Loucy (cell line): ENCODE measurements at regions not wholly inside any gene's neighbourhood (a gene's known extent, or its start where the extent isn't known, plus 50 kb on each side); places are given as distances from the start of the nearest gene placed in this dataset.

Source experiments
- H2AFZ ChIP-seq: fragments of 200-600 bp; sonication (generic); 2 replicates; pipeline ENCODE4 v1.6.0; 2016; ENCODE audit warnings: antibody characterized with exemption, mild to moderate bottlenecking, low read length, moderate library complexity
- H3F3A ChIP-seq: fragments of 200-600 bp; 2 replicates; pipeline ENCODE4 v1.6.0; 2016; ENCODE audit warnings: antibody characterized with exemption, low read depth, mild to moderate bottlenecking
- H3K27me3 ChIP-seq: fragments of 200-600 bp; sonication (generic); 2 replicates; pipeline ENCODE4 v1.6.1; 2014; ENCODE audit warnings: low read length, mild to moderate bottlenecking; ENCODE audit not compliant: insufficient read depth, poor library complexity, severe bottlenecking
- H3K36me3 ChIP-seq: fragments of 200-600 bp; sonication (generic); 2 replicates; pipeline ENCODE4 v1.6.1; 2016; ENCODE audit warnings: low read length; ENCODE audit not compliant: insufficient read depth
- H3K4me1 ChIP-seq: fragments of 200-600 bp; sonication (generic); 2 replicates; pipeline ENCODE4 v1.5.1; 2014; ENCODE audit warnings: low read length, mild to moderate bottlenecking; ENCODE audit not compliant: insufficient read depth, poor library complexity, severe bottlenecking
- H3K4me2 ChIP-seq: fragments of 200-600 bp; sonication (generic); 2 replicates; pipeline ENCODE4 v1.6.0; 2014; ENCODE audit warnings: antibody characterized with exemption, low read length, low read depth, mild to moderate bottlenecking; ENCODE audit not compliant: poor library complexity, severe bottlenecking
- H3K4me3 ChIP-seq: fragments of 200-600 bp; sonication (generic); 2 replicates; pipeline ENCODE4 v1.5.1; 2014; ENCODE audit warnings: low read length, mild to moderate bottlenecking, mixed read lengths; ENCODE audit not compliant: poor library complexity, severe bottlenecking
- H3K79me2 ChIP-seq: fragments of 200-600 bp; sonication (generic); 2 replicates; pipeline ENCODE4 v1.6.1; 2014; ENCODE audit warnings: low read length; ENCODE audit not compliant: insufficient read depth
- H3K9ac ChIP-seq: fragments of 200-600 bp; sonication (generic); 2 replicates; pipeline ENCODE4 v1.6.0; 2014; ENCODE audit warnings: mild to moderate bottlenecking, low read depth, low read length, moderate library complexity; ENCODE audit not compliant: poor library complexity, severe bottlenecking
- H3K9me2 ChIP-seq: fragments of 200-600 bp; sonication (generic); replicated peaks from 2 replicates; pipeline ENCODE4 v1.6.1; 2016; ENCODE audit warnings: low read depth, low read length, mixed read lengths
- H3K9me3 ChIP-seq: fragments of 200-600 bp; sonication (generic); 2 replicates; pipeline ENCODE4 v1.6.1; 2014; ENCODE audit warnings: mild to moderate bottlenecking, antibody characterized with exemption, low read length, low read depth; ENCODE audit not compliant: insufficient read depth
- H4K20me1 ChIP-seq: fragments of 200-600 bp; sonication (generic); 2 replicates; pipeline ENCODE4 v1.6.0; 2014; ENCODE audit warnings: antibody characterized with exemption, low read length, mild to moderate bottlenecking; ENCODE audit not compliant: insufficient read depth, poor library complexity, severe bottlenecking
- EZH2phosphoT487 ChIP-seq: fragments of 200-600 bp; IDR thresholded peaks from 2 replicates; pipeline ENCODE4 v1.6.1; 2018; ENCODE audit warnings: antibody characterized with exemption, mild to moderate bottlenecking, moderate library complexity, borderline replicate concordance
- TF ChIP-seq, protein P1 (sequence below): fragments of 200-600 bp; sonication (generic); conservative IDR thresholded peaks from 2 replicates; pipeline ENCODE4 v1.5.1; 2014; ENCODE audit warnings: mild to moderate bottlenecking, antibody characterized with exemption, low read length

DNA sequence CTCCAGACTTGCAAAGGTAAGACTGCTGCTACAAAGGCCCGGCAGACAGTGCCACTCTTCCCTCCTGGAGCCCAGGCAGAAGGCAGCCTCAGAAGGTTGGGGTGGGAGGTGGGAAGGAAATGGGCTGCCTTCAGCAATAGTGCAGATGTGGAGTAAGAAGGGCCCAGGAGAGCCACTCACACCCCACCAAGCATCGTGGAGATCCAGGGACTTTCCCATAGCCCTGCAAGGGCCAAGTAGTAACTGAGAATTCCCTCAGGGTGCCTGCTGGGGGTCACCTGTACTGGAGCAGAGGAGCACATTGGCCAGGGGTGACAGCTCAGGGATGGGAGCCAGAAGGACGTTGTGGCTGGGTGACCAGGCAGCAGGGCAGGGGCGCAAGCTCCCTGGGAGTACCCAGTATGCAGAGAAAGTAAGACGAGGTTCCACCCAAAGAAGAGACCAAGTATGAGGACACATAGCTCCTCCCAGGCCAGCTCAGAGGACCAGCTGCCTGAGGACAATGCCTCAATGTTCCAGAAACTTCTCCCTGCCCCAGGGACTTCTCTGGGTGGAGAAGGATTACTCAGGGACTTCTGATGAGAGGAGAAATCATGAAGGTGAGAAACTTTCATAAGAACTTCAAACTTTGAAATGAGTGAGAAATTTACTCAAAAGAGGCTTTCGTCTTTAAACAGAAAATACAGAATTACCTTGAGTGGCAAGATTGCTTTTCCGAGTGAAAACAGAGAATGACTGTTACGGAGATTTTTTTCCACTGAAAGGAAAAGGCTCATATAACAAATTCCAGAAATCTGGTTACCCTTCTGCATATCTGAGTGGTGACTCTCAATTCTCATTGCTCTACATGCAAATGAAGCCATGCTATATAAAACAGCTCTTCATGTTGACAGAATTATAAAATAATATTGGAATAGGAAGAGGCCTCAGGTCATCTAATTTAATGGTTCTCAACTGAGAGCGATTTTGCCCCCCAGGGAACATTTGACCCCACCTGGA lies 87.9 kb upstream of the TRIO start:
- Histone ChIP-seq H3K9ac (no peak overlapping the region), H2AFZ (no peak overlapping the region), H3K4me3 (no peak overlapping the region), H4K20me1 (no peaks in the 10 kb centered on the region), H3F3A (no peaks in the 10 kb centered on the region), H3K27me3 (no peaks in the 10 kb centered on the region), H3K79me2 (no peaks in the 10 kb centered on the region), H3K9me3 (no peaks in the 10 kb centered on the region), H3K9me2 (no peaks in the 10 kb centered on the region), H3K4me1 (no peaks in the 10 kb centered on the region), H3K4me2 (no peak overlapping the region), H3K36me3 (no peaks in the 10 kb centered on the region)
- TF ChIP-seq, protein P1, sequence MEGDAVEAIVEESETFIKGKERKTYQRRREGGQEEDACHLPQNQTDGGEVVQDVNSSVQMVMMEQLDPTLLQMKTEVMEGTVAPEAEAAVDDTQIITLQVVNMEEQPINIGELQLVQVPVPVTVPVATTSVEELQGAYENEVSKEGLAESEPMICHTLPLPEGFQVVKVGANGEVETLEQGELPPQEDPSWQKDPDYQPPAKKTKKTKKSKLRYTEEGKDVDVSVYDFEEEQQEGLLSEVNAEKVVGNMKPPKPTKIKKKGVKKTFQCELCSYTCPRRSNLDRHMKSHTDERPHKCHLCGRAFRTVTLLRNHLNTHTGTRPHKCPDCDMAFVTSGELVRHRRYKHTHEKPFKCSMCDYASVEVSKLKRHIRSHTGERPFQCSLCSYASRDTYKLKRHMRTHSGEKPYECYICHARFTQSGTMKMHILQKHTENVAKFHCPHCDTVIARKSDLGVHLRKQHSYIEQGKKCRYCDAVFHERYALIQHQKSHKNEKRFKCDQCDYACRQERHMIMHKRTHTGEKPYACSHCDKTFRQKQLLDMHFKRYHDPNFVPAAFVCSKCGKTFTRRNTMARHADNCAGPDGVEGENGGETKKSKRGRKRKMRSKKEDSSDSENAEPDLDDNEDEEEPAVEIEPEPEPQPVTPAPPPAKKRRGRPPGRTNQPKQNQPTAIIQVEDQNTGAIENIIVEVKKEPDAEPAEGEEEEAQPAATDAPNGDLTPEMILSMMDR = no peak
- no peak for TF ChIP-seq EZH2phosphoT487

DNA sequence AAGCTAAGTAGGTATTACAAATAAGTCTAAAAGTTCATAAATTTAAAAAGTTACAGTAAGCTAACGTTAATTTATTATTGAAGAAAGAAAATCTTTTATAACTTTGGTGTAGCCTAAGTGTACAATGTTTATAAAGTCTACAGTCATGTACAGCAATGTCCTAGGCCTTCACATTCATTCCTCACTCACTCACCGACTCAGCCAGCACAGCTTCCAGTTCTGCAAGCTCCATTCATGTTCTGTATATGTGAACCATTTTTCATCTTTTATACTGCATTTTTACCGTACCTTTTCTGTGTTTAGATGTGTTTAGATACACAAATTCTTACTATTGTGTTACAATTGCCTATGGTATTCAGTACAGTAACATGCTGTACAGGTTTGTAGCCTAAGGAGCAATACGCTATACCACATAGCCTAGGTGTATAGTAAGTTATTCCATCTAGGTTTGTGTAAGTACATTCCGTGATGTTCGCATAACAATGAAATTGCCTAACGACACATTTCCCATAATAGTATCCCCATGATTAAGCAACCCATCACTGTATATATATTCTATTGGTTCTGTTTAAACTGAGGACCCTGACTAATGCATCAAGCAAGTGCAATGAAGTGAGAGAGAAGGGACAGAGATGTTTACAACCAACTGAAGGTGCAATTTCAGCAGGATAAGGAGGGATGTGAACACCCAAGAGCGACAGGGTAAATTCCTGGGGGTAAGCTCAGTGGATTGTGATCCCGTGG lies 88.9 kb upstream of the TRIO start:
- Histone ChIP-seq H3K9ac (no peak overlapping the region), H3K4me2 (no peak overlapping the region)
- no peak for TF ChIP-seq EZH2phosphoT487

DNA sequence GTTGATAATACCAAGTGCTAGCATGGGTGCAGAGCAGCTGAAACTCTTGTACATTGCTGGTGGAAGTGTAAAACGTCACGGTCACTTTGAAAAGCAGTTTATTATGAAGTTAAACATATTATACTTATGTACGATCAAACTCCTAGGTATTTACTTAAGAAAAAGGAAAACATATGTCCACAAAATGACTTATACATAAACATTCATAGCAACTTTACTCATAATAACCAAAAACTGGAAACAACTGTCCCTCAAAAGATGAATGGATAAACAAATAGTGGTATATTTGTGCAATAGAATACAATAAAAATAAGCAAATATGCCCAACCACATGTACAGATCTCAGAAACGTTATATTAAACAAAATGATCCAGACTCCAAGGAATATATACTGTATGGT lies 92.3 kb upstream of the TRIO start:
- Histone ChIP-seq H4K20me1 (no peaks in the 10 kb centered on the region), H3K4me1 (no peaks in the 10 kb centered on the region), H3K27me3 (no peaks in the 10 kb centered on the region), H3K9me2 (no peaks in the 10 kb centered on the region), H3K9ac (no peak overlapping the region), H2AFZ (no peak overlapping the region), H3K36me3 (no peaks in the 10 kb centered on the region), H3K4me3 (no peak overlapping the region), H3K9me3 (no peaks in the 10 kb centered on the region), H3K4me2 (no peak overlapping the region), H3K79me2 (no peaks in the 10 kb centered on the region), H3F3A (no peaks in the 10 kb centered on the region)
- no peak for TF ChIP-seq EZH2phosphoT487
- TF ChIP-seq, protein P1 = no peak

More for the DNA sequence above, 88.9 kb upstream of the TRIO start:
- H3K27me3 ChIP-seq = no peaks in the 10 kb centered on the region
- no peaks in the 10 kb centered on the region for H3F3A ChIP-seq
- no peaks in the 10 kb centered on the region for H3K36me3 ChIP-seq
- H3K79me2 ChIP-seq = no peaks in the 10 kb centered on the region
- no peaks in the 10 kb centered on the region for H3K9me2 ChIP-seq
- no peaks in the 10 kb centered on the region for H4K20me1 ChIP-seq
- no peaks in the 10 kb centered on the region for H3K4me1 ChIP-seq
- no peak overlapping the region for H3K4me3 ChIP-seq
- H3K9me3 ChIP-seq = no peaks in the 10 kb centered on the region
- H2AFZ ChIP-seq = no peak overlapping the region
